Caki2 (cell line): ENCODE measurements at regions not wholly inside any gene's neighbourhood (a gene's known extent, or its start where the extent isn't known, plus 50 kb on each side); places are given as distances from the start of the nearest gene placed in this dataset.
"Not testable (repeated sequence)": the region's sequence is repeated elsewhere in the genome, so short reads cannot be mapped to it uniquely, and the experiment has no call there.

Experiments
- DNase-seq: peaks from one replicate; pipeline ENCODE4 v3.0.0-alpha.2; 2015; ENCODE audit warnings: low read depth
- in situ Hi-C: cut with HindIII; loops from 2 replicates; pipeline ENCODE4 v1.10.0; 2016; ENCODE audit warnings: low sequenced_read_pairs, low pct_unique_long_range_greater_than_20kb, mixed read lengths

DNA sequence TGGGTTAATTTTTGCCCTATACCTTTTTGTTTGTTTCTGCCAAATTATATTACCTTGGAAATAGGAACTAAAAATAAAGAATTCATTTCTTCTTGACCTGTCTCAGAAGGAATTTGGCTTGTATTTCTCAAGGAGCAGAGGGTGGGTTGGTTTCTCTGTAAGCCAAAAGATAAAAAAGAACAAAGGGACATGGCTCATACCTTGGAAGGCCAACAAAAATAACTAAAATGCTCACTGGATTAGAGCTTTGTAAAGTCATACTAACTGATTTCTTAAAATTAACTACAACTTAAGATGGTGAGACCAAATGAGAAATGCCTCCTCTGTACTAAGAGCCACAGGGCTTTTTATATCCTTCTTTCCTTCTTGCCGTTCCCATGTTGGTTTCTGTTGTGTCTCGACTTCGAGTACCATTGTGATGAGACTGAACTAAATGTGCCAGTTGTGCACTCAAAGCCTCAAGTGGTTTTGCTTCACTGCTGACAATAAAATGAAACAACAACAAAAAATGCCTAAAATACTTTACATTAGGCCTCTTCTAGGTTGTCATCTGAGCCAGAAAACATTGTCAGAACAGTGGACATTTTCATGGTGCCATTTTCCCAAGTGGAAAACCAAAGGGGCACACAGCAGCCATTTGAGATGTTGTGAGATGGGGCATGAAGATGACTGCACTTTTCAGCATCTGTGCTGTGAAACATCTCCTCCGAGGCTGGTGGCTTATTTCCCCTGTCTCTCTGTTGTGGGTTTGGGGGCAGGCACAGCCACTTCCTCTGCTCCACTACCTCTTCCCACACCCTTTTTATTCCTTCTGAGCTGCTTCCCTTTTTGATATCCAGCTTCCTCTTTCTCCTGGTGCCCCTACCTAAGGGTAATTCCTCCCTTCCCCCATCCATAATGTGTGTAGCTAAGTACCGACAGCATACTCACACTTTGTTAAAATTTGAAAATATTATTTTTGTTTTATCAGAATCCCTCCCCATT lies 51.8 kb upstream of the AGR3 start:
- DNase-seq = no peak
- in situ Hi-C loops = no loop called here

DNA sequence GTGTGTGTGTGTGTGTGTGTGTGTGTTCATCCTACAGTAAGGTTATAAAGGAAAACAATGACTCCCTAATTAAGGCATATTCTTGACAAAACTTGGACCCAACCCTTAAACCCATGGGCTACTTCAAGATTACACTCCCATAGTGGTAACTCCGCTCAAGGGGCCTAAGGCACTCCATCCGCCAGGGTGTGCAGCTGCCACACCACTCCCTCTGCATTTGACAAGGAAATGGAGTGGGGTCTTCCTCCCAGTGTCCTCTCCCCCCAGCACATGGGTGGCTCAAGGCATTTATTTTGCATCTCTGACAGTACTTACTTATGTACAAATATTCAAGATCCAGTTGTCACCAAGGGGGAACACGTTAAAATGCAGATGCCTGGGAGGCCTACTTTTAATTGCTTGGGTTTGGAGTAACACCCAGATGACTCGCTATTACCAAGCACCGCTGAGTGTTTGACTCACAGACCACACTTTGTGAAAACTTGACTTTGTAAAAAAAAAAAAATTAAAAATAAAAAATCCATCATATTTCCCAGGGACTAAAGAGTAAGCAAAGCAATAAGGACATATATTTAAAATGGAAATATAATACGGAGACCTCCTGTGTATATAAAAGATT lies 53.0 kb upstream of the AGR3 start:
- DNase-seq = no peak
- in situ Hi-C loops = no loop called here

DNA sequence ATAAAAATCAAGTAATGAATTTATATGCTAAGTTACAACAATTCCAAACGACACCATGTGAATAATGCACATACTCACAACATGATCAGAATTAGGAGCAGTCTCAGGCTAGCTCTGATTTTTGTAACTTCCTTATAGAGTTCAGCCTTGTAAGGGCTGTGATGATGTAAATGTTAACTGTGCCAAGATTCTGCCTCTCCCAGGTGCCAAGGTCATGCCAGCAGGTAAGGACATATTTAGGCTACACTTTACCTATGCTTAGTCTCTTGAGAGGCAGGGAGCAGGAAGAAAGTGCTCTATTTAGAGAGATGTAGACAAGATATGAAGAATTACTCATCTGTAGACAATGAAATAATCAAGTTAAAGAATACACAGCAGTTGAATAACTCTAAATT lies 53.6 kb upstream of the AGR3 start:
- no peak for DNase-seq
- in situ Hi-C loops = no loop called here

DNA sequence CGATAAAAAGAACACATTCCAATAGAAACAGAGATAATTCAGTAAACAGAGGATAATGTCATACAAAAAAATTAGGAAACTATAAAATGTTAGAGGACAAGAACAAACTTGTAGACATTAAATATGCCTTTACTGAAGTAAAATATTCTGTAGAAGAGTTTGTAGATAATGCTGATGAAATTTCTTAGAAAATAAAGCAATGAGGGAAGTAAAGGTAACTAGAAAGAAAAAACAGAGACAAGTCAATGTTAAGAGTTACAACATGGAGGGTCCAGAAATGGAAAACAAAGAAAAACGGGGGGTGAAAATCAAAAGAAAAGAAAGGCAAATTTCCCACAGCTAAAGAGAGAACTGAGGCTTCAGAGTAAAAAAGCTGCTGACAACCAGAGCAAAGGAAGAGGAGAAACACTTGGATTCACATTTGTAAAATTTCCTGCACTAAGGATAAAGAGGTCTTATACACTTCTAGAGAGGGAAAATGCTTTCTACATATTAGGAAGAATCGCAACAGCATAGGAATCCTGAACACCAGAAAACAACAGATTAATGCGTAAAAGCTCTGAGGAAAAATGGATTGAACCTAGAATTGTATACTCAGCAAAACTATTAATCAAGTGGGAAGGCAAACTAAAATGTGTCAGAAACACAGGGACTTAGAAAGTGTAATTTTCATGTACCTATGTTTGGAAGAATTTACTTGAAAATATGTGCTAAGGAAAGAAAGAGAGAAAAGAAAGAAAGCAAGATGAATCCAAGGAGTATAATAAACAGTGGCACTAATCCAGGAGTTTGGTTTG lies 55.0 kb upstream of the AGR3 start:
- DNase-seq = no peak

DNA sequence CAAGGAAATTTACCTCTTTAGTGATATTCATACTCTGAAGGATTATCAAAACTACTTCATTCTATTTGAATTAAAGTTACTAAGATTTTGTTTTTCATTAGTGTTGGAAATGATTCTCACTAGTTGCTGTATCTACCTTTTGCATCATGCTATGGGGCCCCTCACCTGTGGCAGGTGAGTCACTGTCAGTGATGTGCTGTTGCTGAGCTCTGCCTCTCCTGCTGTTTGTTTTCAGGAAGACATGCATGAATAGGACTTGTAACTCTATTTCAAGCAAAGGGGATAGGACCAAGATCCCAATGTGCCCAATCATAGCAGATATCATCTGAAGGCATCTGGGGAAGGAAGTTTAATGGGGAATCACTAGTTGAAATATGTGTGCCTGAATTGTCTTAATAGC lies 57.4 kb upstream of the AGR3 start:
- no peak for DNase-seq
- in situ Hi-C loops = no loop called here

More for the DNA sequence above, 55.0 kb upstream of the AGR3 start:
- in situ Hi-C loops = no loop called here

DNA sequence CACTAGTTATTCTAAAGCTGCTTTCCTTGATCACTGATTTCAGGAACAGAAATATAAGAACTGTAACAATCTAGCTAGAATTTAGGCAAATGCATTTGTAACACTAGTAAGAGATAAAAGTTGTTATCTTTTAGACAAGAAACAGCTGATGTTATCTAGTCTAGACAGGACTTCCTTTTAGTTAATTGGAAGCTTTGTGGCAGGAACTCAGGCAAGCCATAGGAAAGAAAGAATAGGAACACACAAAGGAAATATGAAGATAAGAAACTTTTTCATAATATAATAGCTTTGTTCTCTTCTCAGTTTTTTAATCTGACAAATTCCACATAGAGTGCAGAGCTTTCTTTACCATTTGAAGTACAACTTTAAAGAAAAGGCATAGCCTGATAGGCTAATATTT lies 59.0 kb upstream of the AGR3 start:
- in situ Hi-C loops = no loop called here
- no peak for DNase-seq

DNA sequence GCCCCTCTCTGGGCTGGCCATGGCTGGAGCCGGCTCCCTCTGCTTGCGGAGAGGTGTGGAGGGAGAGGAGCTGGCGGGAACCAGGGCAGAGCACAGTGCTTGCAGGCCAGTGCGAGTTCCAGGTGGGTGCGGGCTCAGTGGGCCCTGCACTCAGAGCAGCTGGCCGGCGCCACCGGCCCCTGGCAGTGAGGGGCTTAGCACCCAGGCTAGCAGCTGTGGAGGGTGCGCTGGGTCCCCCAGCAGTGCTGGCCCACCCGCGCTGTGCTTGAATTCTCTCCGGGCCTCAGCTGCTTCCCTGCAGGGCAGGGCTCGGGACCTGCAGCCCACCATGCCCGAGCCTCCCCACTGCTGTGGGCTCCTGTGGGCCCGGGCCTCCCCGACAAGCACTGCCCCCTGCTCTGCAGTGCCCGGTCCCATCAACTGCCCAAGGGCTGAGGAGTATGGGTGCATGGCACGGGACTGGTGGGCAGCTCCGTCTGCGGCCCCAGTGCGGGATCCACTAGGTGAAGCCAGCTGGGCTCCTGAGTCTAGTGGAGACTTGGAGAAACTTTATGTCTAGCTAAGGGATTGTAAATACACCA lies 61.2 kb upstream of the AGR3 start:
- in situ Hi-C loops = no loop called here
- DNase-seq = no peak

DNA sequence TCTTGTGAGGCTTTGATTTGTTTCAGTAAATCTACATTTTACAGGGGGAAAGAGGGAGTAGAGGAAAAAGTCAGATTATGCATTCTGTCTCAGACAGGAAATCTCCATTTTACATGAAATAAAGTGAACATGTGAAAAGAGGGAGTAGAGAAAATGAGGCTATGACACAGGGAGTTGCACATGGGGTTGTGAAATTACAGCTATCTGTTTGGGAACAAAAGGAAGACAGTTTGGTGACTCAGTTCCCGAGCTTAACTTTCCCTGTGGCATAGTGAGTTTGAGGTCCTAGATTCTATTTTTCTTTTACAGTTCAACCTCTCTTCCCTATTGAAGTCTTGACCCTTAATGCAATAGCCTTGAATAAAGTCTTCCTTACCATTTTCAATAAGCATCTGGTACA lies 63.2 kb upstream of the AGR3 start:
- in situ Hi-C loops = no loop called here

DNA sequence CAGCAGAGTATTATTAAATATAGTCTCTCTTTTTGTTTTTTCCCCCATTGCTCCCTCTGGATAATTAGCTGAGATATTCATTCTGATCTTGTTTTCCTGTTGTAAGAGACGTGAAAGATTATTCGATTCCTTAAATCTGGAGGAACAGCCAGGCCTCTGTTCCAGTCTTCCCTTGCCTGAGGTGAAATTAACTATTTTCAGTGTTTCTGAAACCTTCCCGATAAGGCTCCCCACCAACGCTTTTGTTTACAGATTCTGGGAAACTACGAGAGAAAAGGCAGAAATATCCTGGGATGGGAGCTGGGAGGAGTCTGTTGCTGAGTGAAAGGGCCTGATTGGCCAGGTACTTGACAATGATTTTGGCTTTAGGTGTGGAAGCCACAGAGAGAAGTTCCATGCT lies 63.6 kb upstream of the AGR3 start:
- in situ Hi-C loops = no loop called here
- DNase-seq = no peak

More for the DNA sequence above, 63.2 kb upstream of the AGR3 start:
- no peak for DNase-seq

DNA sequence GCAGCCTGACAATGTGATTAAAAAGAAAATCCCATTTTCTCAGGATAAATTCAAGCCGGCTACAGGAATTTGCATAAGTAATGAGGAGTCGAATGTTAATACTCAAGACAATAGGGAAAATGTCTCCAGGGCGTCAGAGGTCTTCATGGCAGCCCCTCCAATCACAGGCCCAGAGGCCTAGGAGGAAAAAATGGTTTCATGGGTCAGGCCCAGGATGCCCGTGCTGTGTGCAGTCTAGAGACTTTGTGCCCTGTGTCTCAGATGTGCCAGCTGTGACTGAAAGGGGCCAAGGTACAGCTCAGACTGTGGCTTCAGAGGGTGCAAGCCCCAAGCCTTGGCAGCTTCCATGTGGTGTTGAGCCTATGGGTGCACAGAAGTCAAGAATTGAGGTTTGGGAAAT lies 66.3 kb upstream of the AGR3 start:
- DNase-seq, in situ Hi-C loops: not testable (repeated sequence)

DNA sequence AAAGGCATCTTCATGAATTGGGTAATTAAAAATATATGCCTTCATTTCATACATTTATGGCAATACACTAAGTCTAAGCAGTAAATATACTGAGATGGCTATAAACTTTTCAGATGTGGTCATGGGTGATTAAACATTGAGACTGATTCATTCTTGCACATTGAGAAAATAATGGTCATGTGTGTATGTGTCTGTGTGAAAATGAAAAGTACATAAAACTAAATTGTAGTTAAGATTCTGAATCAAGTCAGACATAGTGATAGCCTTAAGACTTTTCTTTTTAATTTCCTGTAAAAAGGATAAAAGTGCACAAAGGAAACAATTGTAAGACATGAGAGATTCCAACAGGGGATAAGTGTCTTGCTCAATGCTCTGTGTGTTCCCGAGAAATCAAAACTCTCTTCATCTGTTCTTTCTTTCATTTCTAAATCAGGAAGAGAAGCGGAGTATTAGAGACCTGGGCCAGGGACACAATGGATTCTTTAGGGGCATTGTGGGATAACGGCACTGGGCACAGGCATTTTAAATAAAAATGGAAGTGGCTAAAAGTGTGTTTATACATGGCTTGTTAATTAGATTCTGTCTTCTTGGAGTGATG lies 69.8 kb upstream of the AGR3 start:
- DNase-seq = no peak
- in situ Hi-C loops = no loop called here

DNA sequence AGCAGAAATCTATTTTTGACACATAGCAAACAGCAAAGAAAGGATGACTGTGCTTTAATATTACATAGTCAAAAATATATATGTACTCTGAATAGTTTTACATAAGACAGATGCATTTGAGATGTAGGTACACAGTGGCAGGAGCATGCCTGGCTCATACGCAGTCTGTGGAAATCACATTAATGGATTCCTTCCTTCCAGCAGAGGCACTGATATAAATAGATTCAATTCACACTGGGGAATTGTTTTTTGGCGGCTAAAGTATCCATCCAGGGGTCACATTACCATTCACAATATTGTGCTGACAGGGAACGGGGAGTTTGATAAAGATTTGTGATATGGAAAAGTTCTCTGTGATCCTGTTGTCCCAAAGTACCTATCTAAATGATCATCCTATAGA lies 72.5 kb upstream of the AGR3 start:
- DNase-seq = no peak
- in situ Hi-C loops = no loop called here

DNA sequence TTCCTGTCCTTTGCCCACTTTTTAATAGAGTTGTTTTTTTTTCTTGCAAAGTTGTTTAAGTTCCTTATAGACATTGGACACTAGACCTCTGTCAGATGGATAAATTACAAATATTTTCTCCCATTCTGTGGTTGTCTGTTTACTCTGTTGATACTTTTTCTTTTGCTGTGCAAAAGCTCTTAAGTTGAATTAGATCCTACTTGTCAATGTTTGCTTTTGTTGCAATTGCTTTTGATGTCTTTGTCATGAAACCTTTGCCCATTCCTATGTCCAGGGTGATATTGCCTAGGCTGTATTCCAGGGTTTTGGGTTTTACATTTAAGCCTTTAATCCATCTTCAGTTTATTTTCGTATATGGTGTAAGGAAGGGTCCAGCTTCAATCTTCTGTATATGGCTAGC lies 76.9 kb upstream of the AGR3 start:
- in situ Hi-C loops = no loop called here
- no peak for DNase-seq

DNA sequence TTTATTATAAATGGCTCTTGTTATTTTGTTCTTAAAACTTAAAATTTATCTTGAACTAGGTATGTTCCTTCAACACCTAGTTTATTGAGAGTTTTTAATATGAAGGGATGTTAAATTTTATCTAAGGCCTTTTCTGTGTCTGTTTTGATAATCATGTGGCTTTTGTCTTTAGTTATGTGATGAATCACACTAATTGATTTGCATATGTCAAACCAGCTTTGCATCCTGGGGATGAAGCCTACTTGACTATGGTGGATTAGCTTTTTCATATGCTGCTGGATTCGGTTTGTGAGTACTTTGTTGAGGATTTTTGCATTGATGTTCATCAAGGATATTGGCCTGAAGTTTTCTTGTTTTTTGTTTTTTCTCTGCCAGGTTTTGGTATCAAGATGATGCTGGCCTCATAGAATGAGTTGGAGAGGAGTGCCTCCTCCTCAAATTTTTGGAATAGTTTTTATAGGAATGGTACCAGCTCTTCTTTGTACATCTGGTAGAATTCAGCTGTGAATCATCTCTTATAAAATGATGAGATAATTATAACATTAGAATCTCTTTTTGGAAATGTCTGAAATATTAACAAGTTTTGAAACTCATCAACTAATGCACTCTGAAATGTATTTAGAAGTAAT lies 78.7 kb upstream of the AGR3 start:
- no peak for DNase-seq
- in situ Hi-C loops = no loop called here

DNA sequence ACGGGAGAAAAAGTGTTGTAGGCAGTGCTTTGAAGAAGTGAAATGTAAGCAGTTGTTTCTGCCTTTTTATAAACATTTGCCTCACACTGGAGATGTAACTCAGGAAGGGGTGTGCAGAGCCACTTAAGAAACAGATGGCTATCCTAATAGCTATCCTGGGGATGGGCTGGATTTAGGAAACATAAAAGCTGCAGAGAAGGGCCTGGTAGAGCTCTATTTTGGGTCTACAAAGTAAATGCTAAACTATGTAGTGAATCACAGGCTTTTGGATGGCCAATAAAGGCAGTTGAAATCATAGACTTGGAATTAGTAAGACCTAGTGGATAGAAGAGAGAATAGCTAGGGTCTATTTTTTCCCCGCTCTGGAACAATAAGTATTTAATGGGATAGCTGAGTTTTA lies 79.9 kb upstream of the AGR3 start:
- in situ Hi-C loops = no loop called here
- DNase-seq = no peak

DNA sequence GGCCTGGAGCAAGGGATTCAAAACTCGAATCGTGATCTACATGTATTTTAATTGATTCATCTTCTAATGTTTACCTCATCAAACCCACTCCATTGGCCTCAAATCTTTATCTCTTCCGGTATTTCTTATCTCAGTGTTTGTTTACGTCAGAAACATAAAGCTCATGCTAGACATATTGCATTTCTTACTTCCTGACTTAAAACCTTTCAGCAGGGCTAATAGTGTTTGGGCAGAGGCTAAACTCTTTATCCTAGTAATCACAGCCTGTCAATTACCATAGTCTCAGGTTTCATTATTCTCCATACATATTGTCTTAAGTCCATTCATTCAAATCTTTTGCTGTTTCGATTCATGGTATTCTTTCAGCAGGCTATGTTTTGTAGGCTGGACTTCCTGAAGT lies 81.3 kb upstream of the AGR3 start:
- DNase-seq = no peak
- in situ Hi-C loops = no loop called here

DNA sequence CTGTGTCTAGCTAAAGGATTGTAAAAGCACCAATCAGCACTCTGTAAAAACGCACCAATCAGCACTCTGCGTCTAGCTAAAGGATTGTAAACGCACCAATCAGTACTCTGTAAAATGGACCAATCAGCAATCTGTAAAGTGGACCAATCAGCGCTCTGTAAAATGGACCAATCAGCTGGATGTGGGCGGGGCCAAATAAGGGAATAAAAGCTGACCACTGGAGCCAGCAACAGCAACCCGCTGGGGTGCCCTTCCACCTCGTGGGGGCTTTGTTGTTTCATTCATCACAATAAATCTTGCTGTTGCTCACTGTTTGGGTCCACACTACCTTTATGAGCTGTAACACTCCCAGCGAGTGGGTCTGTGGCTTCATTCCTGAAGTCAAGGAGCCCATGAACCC lies 83.9 kb upstream of the AGR3 start:
- in situ Hi-C loops, DNase-seq: not testable (repeated sequence)

DNA sequence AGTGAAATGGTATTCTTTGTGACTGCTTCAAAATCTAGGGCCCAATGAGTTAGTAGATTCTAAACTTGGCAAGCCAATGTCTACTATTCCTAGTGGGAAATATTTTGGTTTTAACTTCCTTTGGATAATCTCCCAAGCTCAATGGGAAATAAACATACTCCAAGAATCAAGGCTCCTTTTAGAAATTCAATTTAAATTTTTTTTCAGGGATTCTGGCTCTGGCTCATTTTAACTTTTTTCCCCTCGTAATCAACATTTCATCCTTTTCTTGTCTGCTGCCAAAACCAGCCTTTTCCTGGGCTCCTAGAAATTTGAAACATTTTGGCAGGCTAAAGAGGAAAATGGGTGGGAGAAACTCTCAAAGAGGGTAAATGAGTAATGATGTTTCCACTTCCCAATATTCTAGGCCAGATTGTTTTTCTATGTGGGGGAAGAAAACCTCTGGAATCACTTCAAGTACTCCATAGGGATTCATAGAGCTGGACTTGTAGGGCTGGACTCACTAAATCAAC lies 85.6 kb upstream of the AGR3 start:
- in situ Hi-C loops = no loop called here
- DNase-seq = no peak
